Left ventricle myocardium superior (tissue), 1 donor: ENCODE measurements at regions not wholly inside any gene's neighbourhood (a gene's known extent, or its start where the extent isn't known, plus 50 kb on each side); places are given as distances from the start of the nearest gene placed in this dataset.
A peak's percentile ranks its signal among the peaks of the same experiment; 100 is the strongest.
"Not testable (repeated sequence)": the region's sequence is repeated elsewhere in the genome, so short reads cannot be mapped to it uniquely, and the experiment has no call there.

Experiments
- ATAC-seq: fragments of 200-7000 bp; cut with Tn5 transposase; one replicate; pipeline ENCODE4 v1.9.1; 2020; ENCODE audit warnings: mild to moderate bottlenecking, moderate library complexity
- DNase-seq: peaks from one replicate; pipeline ENCODE4 v3.0.0-alpha.2; 2020
- intact Hi-C: fragments of 100-400 bp; cut with micrococcal nuclease; formaldehyde crosslinking; loops from one replicate; pipeline ENCODE4 v1.11.0; 2022
- donor health status: DM: no; HTN: yes; CAD: no; lungs with severe emphysema.

GRCh38 chr1:244999644-245000043 lies 135.3 kb upstream of the HNRNPU start:
- intact Hi-C loops, DNase-seq, ATAC-seq: not testable (repeated sequence)

GRCh38 chr1:244998717-244999346 lies 134.5 kb upstream of the HNRNPU start:
- no peak for ATAC-seq
- DNase-seq: no peak
- intact Hi-C loops: no loop called here

GRCh38 chr1:244995602-244996400 lies 131.5 kb upstream of the HNRNPU start:
- intact Hi-C loops: no loop called here
- ATAC-seq: no peak

GRCh38 chr1:244992833-244993232 lies 128.5 kb upstream of the HNRNPU start:
- intact Hi-C loops: no loop called here
- DNase-seq: no peak
- no peak for ATAC-seq

More at GRCh38 chr1:244995602-244996400, 131.5 kb upstream of the HNRNPU start:
- DNase-seq: no peak

- ATAC-seq (no peak), DNase-seq (no peak)
- intact Hi-C loops: no loop called here
Observed at GRCh38 chr1:244989813-244990212, 125.5 kb upstream of the HNRNPU start.

GRCh38 chr1:244988521-244988920 lies 124.2 kb upstream of the HNRNPU start:
- no peak for DNase-seq
- ATAC-seq: no peak
- intact Hi-C loops: no loop called here

GRCh38 chr1:244980605-244981004 lies 116.3 kb upstream of the HNRNPU start:
- DNase-seq (no peak), ATAC-seq (no peak)
- intact Hi-C loops: no loop called here

GRCh38 chr1:244974550-244974949 lies 110.2 kb upstream of the HNRNPU start:
- intact Hi-C loops: no loop called here
- ATAC-seq (no peak), DNase-seq (no peak)

GRCh38 chr1:244974106-244974505 lies 109.8 kb upstream of the HNRNPU start:
- intact Hi-C loops: no loop called here
- DNase-seq (no peak), ATAC-seq (no peak)

GRCh38 chr1:244971552-244972216 lies 107.3 kb upstream of the HNRNPU start:
- intact Hi-C loops: no loop called here
- ATAC-seq (no peak), DNase-seq (no peak)

GRCh38 chr1:244970744-244971551 lies 106.6 kb upstream of the HNRNPU start:
- peak; percentile 95 for DNase-seq
- ATAC-seq: peak; percentile 89
- intact Hi-C loops: no loop called here

GRCh38 chr1:244970236-244970743 lies 105.9 kb upstream of the HNRNPU start:
- peak; percentile 90 for DNase-seq
- ATAC-seq: peak; percentile 76
- intact Hi-C loops: no loop called here

- ATAC-seq (peak; percentile 53), DNase-seq (peak; percentile 88)
- intact Hi-C loops: no loop called here
Observed at GRCh38 chr1:244969355-244970235, 105.3 kb upstream of the HNRNPU start.

- intact Hi-C loops: no loop called here
- ATAC-seq (no peak), DNase-seq (no peak)
Observed at GRCh38 chr1:244968881-244969280, 104.5 kb upstream of the HNRNPU start.

- ATAC-seq: no peak
- intact Hi-C loops: no loop called here
- peak; percentile 38 for DNase-seq
Observed at GRCh38 chr1:244968471-244968871, 104.1 kb upstream of the HNRNPU start.

GRCh38 chr1:244967159-244967558 lies 102.8 kb upstream of the HNRNPU start:
- no peak for ATAC-seq
- DNase-seq: no peak
- intact Hi-C loops: no loop called here

GRCh38 chr1:244965185-244966030 lies 101.1 kb upstream of the HNRNPU start:
- no peak for DNase-seq
- no peak for ATAC-seq
- intact Hi-C loops: no loop called here
